VCaP (cell line): ENCODE measurements at regions not wholly inside any gene's neighbourhood (a gene's known extent, or its start where the extent isn't known, plus 50 kb on each side); places are given as distances from the start of the nearest gene placed in this dataset.

Experiments
- H3K27ac ChIP-seq: fragments of 450-650 bp; 2 replicates; pipeline ENCODE4 v1.5.1; 2017
- CTCF ChIP-seq: fragments of 450-650 bp; conservative IDR thresholded peaks from 2 replicates; pipeline ENCODE4 v1.5.1; 2017; ENCODE audit warnings: mild to moderate bottlenecking, moderate library complexity

DNA sequence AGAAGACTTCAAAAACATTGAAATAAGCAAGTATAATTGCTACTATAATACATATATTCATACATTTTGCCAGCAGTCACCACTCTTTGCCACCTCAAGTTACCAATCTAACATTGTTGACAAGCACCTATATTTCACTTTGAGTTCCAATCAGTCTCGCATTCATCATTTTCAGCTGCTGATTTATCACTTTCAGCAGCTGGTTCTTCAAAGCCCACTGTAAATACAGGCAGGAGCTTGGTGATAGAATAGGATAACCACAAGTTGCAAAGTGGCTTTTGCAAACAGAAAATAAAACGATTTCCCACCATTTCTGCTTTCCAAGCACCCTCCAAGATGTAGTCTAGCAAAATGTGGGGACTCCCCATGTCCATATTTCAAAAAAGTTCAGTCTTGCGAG, 114.2 kb upstream of the ITGA1 start:
- no peak for TF ChIP-seq CTCF
- H3K27ac ChIP-seq = no peak overlapping the region

- TF ChIP-seq CTCF = no peak
- no peak overlapping the region for H3K27ac ChIP-seq
These were observed 112.7 kb upstream of the ITGA1 start for GRCh38 chr5:52674815-52675545.

DNA sequence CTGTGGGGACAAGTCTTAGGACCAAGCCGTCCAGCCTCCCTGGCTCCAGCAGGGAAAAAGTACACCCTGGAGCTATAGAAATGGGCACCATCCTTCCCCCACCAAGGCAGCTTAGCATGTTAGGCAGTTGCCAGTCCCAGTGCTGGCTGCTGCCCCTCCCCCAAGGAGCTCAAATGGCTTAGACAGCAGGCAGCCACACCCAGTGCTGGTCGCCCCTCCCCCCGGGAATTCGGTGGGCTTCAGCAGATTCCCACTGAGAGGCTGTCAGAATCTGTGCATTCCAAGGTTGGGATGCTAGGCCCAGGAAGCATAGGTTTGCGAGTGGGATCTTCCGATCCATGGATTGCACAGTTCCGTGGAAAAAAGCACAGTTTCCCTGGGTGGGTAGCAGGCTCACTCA, 105.2 kb upstream of the ITGA1 start:
- TF ChIP-seq CTCF = no peak
- no peak overlapping the region for H3K27ac ChIP-seq

DNA sequence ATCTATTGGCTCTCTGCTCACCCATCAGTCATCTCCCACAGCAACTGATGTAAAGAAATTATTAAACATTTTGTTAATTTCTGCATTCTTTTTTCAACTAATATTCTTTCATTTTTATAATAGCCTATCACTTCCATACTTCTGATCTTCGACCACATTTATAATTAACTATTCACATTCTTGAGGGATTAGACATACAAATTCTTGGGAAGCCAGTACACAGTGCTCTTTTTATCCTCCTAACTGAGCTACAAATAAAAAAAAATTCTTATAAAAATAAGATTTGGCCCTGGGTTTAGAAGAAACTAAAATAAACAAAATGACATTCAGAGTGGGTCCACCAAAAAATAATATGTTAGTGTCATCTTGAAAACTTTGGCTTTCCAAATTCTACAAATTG, 103.7 kb upstream of the ITGA1 start:
- H3K27ac ChIP-seq = no peak overlapping the region
- TF ChIP-seq CTCF = no peak

DNA sequence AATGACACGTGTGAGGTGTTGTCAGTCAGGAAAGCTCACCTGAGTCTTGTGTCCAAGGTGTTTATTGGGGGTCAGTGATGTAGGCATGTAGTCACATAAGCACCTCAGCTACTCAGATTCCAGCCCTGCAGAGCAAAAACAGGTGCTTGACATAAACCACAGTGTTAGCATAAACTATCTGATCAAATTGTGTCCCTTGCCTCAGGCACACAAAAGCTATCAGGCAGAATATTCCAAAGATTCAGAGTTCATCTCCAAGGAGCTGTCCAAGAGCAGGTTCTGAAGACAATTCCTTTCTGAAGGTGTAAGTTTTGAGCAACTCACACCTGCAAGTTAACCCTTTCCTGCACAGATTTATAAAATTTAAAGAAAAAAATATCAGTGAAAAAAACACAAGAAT, 102.2 kb upstream of the ITGA1 start:
- no peak overlapping the region for H3K27ac ChIP-seq
- no peak for TF ChIP-seq CTCF

DNA sequence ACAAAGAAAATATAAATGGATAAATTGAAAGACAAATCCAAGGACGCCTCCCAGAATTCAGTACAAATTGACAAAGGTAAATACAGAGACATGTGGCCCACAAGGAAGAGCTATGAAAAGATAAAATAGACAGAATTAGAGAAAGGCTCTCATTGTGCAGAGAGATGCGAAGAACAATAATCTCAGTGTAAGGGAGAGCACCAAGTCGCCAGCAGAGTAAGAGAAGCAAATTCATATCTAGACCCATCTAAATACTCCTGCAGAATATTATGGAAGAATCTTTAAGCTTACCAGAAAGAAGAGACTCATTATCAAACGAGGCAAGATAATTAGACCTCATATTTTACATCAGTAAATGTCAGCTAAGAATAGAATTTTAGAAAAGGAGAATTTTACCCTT, 101.7 kb upstream of the ITGA1 start:
- TF ChIP-seq CTCF = no peak

GRCh38 chr5:52690236-52690768, 97.4 kb upstream of the ITGA1 start:
- H3K27ac ChIP-seq = no peak overlapping the region
- TF ChIP-seq CTCF = no peak

More for the DNA sequence above, 101.7 kb upstream of the ITGA1 start:
- H3K27ac ChIP-seq = no peak overlapping the region
